ENCODE measurements at regions not wholly inside any gene's neighbourhood (a gene's known extent, or its start where the extent isn't known, plus 50 kb on each side); places are given as distances from the start of the nearest gene placed in this dataset.

DNA sequence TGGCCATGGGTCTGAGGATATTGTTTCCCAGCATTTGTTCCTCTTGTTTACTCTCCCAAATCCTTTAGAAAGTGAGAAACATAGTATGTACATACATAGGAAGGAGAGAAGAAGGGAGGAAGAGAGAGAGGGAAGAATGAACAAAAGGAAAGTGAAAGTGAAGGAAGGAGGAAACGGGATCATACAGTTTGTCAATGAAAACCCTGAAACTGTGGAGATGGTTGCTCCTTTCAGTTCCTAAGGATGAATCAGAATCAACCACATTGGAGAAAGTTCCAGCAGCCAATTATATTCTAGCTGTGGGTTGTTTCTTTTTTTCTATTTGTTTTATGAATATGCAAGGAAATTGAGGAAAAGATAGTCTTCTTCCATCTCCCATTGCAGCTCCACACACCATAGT lies 396.5 kb downstream of the MLLT3 start:
- TF ChIP-seq WT1 (tag by site-specific recombination; IDR thresholded peaks at IDR 0.05) (no peak), ZNF664 (tag by site-specific recombination; IDR thresholded peaks at IDR 0.05) (no peak), MEIS1 (CRISPR knock-in tag; IDR thresholded peaks at IDR 0.05; ENCODE audit: borderline replicate concordance) (no peak), SP3 (tag by site-specific recombination; IDR thresholded peaks at IDR 0.05) (no peak), ZNF785 (tag by site-specific recombination; IDR thresholded peaks at IDR 0.05) (no peak), ZNF202 (tag by site-specific recombination; IDR thresholded peaks at IDR 0.05; ENCODE audit: borderline replicate concordance) (no peak), SP7 (tag by site-specific recombination; IDR thresholded peaks at IDR 0.05) (no peak), ZNF223 (tag by site-specific recombination; IDR thresholded peaks at IDR 0.05) (no peak)
- no peak overlapping the region for H3K27ac ChIP-seq (ENCODE audit: extremely low read depth, low read depth, low read length)
- H3K4me3 ChIP-seq (ENCODE audit: low read depth, low read length), result no peak overlapping the region
- ChIA-PET CTCF (no interaction called here), POLR2A (no interaction called here)
- H3K36me3 ChIP-seq (ENCODE audit: control insufficient read depth in 2 of 2, insufficient read depth in 1 of 2, low read length in 2 of 2), result no peaks in the 10 kb centered on the region
- no peaks in the 10 kb centered on the region for H3K4me1 ChIP-seq (ENCODE audit: control insufficient read depth, insufficient read depth, low read length)
- H3K9me3 ChIP-seq (ENCODE audit: control insufficient read depth, insufficient read depth, low read depth, low read length), result no peaks in the 10 kb centered on the region

DNA sequence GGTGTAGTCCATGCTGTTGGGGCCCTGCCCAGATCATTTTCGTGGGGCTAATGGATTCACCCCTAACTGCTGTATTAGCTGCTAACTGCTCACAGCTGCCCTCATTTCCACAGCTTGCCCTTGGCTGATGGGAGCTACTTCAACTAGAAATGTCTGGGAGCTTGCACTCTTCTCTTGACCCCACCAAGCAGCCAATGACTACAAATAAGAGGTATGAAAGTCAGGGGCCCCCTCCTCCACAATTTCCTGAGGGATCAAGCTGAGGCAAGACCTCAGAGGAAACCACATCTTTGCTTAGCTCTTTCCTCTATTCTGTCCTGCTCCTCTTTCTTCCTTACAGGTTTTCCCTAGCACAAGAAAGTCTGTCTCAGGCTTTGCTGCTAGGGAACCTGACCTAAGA lies 397.5 kb downstream of the MLLT3 start:
- Histone ChIP-seq H3K4me3 (ENCODE audit: low read depth, low read length) (no peak overlapping the region), H3K9me3 (ENCODE audit: control insufficient read depth, insufficient read depth, low read depth, low read length) (no peaks in the 10 kb centered on the region), H3K27ac (ENCODE audit: extremely low read depth, low read depth, low read length) (no peak overlapping the region), H3K36me3 (ENCODE audit: control insufficient read depth in 2 of 2, insufficient read depth in 1 of 2, low read length in 2 of 2) (no peaks in the 10 kb centered on the region), H3K4me1 (ENCODE audit: control insufficient read depth, insufficient read depth, low read length) (no peaks in the 10 kb centered on the region)
- POLR2A ChIA-PET, result no interaction called here
- TF ChIP-seq ZNF701 (tag by site-specific recombination; IDR thresholded peaks at IDR 0.05), result no peak
- TF ChIP-seq ZIC2 (tag by site-specific recombination; IDR thresholded peaks at IDR 0.05), result no peak
- TF ChIP-seq ZFP41 (tag by site-specific recombination; IDR thresholded peaks at IDR 0.05; ENCODE audit: borderline replicate concordance), result no peak
- no peak for TF ChIP-seq BCL11B (tag by site-specific recombination; IDR thresholded peaks at IDR 0.05; ENCODE audit: low read depth)
- no peak for TF ChIP-seq ZNF132 (tag by site-specific recombination; IDR thresholded peaks at IDR 0.05; ENCODE audit: borderline replicate concordance)
- TF ChIP-seq OSR2 (tag by site-specific recombination; IDR thresholded peaks at IDR 0.05), result no peak
- no peak for TF ChIP-seq SCRT2 (tag by site-specific recombination; IDR thresholded peaks at IDR 0.05)
- no peak for TF ChIP-seq ZNF549 (tag by site-specific recombination; IDR thresholded peaks at IDR 0.05)
- no peak for TF ChIP-seq ZBTB20 (tag by site-specific recombination; IDR thresholded peaks at IDR 0.05)
- no peak for TF ChIP-seq ZNF830 (tag by site-specific recombination; IDR thresholded peaks at IDR 0.05; ENCODE audit: low read depth)
- no peak for TF ChIP-seq ZNF174 (tag by site-specific recombination; IDR thresholded peaks at IDR 0.05)
- TF ChIP-seq ZNF23 (tag by site-specific recombination; IDR thresholded peaks at IDR 0.05; ENCODE audit: borderline replicate concordance), result no peak
- TF ChIP-seq, protein P1, sequence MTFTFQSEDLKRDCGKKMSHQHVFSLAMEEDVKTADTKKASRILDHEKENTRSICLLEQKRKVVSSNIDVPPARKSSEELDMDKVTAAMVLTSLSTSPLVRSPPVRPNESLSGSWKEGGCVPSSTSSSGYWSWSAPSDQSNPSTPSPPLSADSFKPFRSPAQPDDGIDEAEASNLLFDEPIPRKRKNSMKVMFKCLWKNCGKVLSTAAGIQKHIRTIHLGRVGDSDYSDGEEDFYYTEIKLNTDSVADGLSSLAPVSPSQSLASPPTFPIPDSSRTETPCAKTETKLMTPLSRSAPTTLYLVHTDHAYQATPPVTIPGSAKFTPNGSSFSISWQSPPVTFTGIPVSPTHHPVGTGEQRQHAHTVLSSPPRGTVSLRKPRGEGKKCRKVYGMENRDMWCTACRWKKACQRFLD (tag by site-specific recombination; IDR thresholded peaks at IDR 0.05), result no peak
- no peak for TF ChIP-seq ZNF501 (tag by site-specific recombination; IDR thresholded peaks at IDR 0.05)
- TF ChIP-seq GFI1B (tag by site-specific recombination; IDR thresholded peaks at IDR 0.05), result no peak
- no peak for TF ChIP-seq ZNF146 (tag by site-specific recombination; IDR thresholded peaks at IDR 0.05)
- no peak for TF ChIP-seq ZNF354C (tag by site-specific recombination; IDR thresholded peaks at IDR 0.05; ENCODE audit: borderline replicate concordance, low read depth)
- TF ChIP-seq, protein P2, sequence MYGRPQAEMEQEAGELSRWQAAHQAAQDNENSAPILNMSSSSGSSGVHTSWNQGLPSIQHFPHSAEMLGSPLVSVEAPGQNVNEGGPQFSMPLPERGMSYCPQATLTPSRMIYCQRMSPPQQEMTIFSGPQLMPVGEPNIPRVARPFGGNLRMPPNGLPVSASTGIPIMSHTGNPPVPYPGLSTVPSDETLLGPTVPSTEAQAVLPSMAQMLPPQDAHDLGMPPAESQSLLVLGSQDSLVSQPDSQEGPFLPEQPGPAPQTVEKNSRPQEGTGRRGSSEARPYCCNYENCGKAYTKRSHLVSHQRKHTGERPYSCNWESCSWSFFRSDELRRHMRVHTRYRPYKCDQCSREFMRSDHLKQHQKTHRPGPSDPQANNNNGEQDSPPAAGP (tag by site-specific recombination; IDR thresholded peaks at IDR 0.05), result no peak
- CTCF ChIA-PET, result interaction anchor here (0.6 kb wide), 1 partner anchor 35 kb away, joined by 3 read pairs; no protein-coding TSS in a partner anchor

Measured in HEK293 (cell line).